ENCODE measurements at regions not wholly inside any gene's neighbourhood (a gene's known extent, or its start where the extent isn't known, plus 50 kb on each side); places are given as distances from the start of the nearest gene placed in this dataset.
A peak's percentile ranks its signal among the peaks of the same experiment; 100 is the strongest.

- Histone ChIP-seq H2AFZ (ENCODE audit: low read length, unreplicated experiment) (no peak overlapping the region), H3K36me3 (ENCODE audit: insufficient read depth, low read length) (no peaks in the 10 kb centered on the region), H3K79me2 (ENCODE audit: control insufficient read depth, insufficient read depth, low read length, unreplicated experiment) (no peaks in the 10 kb centered on the region), H3K27me3 (ENCODE audit: insufficient read depth, low read length) (no peaks in the 10 kb centered on the region), H3K27ac (ENCODE audit: low read depth, low read length) (peak overlapping the region; percentile 73), H3K4me1 (ENCODE audit: control insufficient read depth, insufficient read depth, low read length, unreplicated experiment) (peaks cover 25% of the 10 kb centered on the region), H3K4me3 (ENCODE audit: low read depth, low read length) (no peak overlapping the region)
These were observed 1132.9 kb upstream of the ZEB2 start for GRCh38 chr2:145652571-145653545.

GRCh38 chr2:145652036-145652435 lies 1132.1 kb upstream of the ZEB2 start:
- no peaks in the 10 kb centered on the region for H3K36me3 ChIP-seq (ENCODE audit: insufficient read depth, low read length)
- H3K4me1 ChIP-seq (ENCODE audit: control insufficient read depth, insufficient read depth, low read length, unreplicated experiment) = peaks cover 25% of the 10 kb centered on the region
- H3K4me3 ChIP-seq (ENCODE audit: low read depth, low read length) = no peak overlapping the region
- H3K27ac ChIP-seq (ENCODE audit: low read depth, low read length) = no peak overlapping the region
- no peaks in the 10 kb centered on the region for H3K79me2 ChIP-seq (ENCODE audit: control insufficient read depth, insufficient read depth, low read length, unreplicated experiment)
- H2AFZ ChIP-seq (ENCODE audit: low read length, unreplicated experiment) = no peak overlapping the region
- no peaks in the 10 kb centered on the region for H3K27me3 ChIP-seq (ENCODE audit: insufficient read depth, low read length)

GRCh38 chr2:145650226-145650625 lies 1130.3 kb upstream of the ZEB2 start:
- Histone ChIP-seq H3K4me3 (ENCODE audit: low read depth, low read length) (no peak overlapping the region), H3K36me3 (ENCODE audit: insufficient read depth, low read length) (no peaks in the 10 kb centered on the region), H3K4me1 (ENCODE audit: control insufficient read depth, insufficient read depth, low read length, unreplicated experiment) (peaks cover 25% of the 10 kb centered on the region), H3K27ac (ENCODE audit: low read depth, low read length) (no peak overlapping the region), H2AFZ (ENCODE audit: low read length, unreplicated experiment) (no peak overlapping the region), H3K79me2 (ENCODE audit: control insufficient read depth, insufficient read depth, low read length, unreplicated experiment) (no peaks in the 10 kb centered on the region), H3K27me3 (ENCODE audit: insufficient read depth, low read length) (no peaks in the 10 kb centered on the region)

- no peaks in the 10 kb centered on the region for H3K79me2 ChIP-seq (ENCODE audit: control insufficient read depth, insufficient read depth, low read length, unreplicated experiment)
- no peaks in the 10 kb centered on the region for H3K36me3 ChIP-seq (ENCODE audit: insufficient read depth, low read length)
- H2AFZ ChIP-seq (ENCODE audit: low read length, unreplicated experiment) = no peak overlapping the region
- H3K4me3 ChIP-seq (ENCODE audit: low read depth, low read length) = no peak overlapping the region
- H3K27ac ChIP-seq (ENCODE audit: low read depth, low read length) = no peak overlapping the region
- H3K27me3 ChIP-seq (ENCODE audit: insufficient read depth, low read length) = no peaks in the 10 kb centered on the region
- peaks cover 13% of the 10 kb centered on the region for H3K4me1 ChIP-seq (ENCODE audit: control insufficient read depth, insufficient read depth, low read length, unreplicated experiment)
These were observed 1129.1 kb upstream of the ZEB2 start for GRCh38 chr2:145649061-145649460.

GRCh38 chr2:145644820-145645302 lies 1124.9 kb upstream of the ZEB2 start:
- Histone ChIP-seq H2AFZ (ENCODE audit: low read length, unreplicated experiment) (no peak overlapping the region), H3K4me3 (ENCODE audit: low read depth, low read length) (no peak overlapping the region), H3K27me3 (ENCODE audit: insufficient read depth, low read length) (no peaks in the 10 kb centered on the region), H3K79me2 (ENCODE audit: control insufficient read depth, insufficient read depth, low read length, unreplicated experiment) (no peaks in the 10 kb centered on the region), H3K27ac (ENCODE audit: low read depth, low read length) (no peak overlapping the region), H3K4me1 (ENCODE audit: control insufficient read depth, insufficient read depth, low read length, unreplicated experiment) (no peaks in the 10 kb centered on the region), H3K36me3 (ENCODE audit: insufficient read depth, low read length) (no peaks in the 10 kb centered on the region)

- Histone ChIP-seq H3K4me1 (ENCODE audit: control insufficient read depth, insufficient read depth, low read length, unreplicated experiment) (no peaks in the 10 kb centered on the region), H3K27me3 (ENCODE audit: insufficient read depth, low read length) (no peaks in the 10 kb centered on the region), H2AFZ (ENCODE audit: low read length, unreplicated experiment) (no peak overlapping the region), H3K36me3 (ENCODE audit: insufficient read depth, low read length) (no peaks in the 10 kb centered on the region), H3K79me2 (ENCODE audit: control insufficient read depth, insufficient read depth, low read length, unreplicated experiment) (no peaks in the 10 kb centered on the region), H3K27ac (ENCODE audit: low read depth, low read length) (no peak overlapping the region), H3K4me3 (ENCODE audit: low read depth, low read length) (no peak overlapping the region)
These were observed 1118.8 kb upstream of the ZEB2 start for GRCh38 chr2:145638675-145639074.

GRCh38 chr2:145635706-145636427 lies 1115.9 kb upstream of the ZEB2 start:
- Histone ChIP-seq H3K27me3 (ENCODE audit: insufficient read depth, low read length) (no peaks in the 10 kb centered on the region), H3K36me3 (ENCODE audit: insufficient read depth, low read length) (no peaks in the 10 kb centered on the region), H3K4me1 (ENCODE audit: control insufficient read depth, insufficient read depth, low read length, unreplicated experiment) (peaks cover 5% of the 10 kb centered on the region), H3K79me2 (ENCODE audit: control insufficient read depth, insufficient read depth, low read length, unreplicated experiment) (no peaks in the 10 kb centered on the region), H3K4me3 (ENCODE audit: low read depth, low read length) (no peak overlapping the region), H3K27ac (ENCODE audit: low read depth, low read length) (no peak overlapping the region), H2AFZ (ENCODE audit: low read length, unreplicated experiment) (no peak overlapping the region)

- H3K27me3 ChIP-seq (ENCODE audit: insufficient read depth, low read length) = no peaks in the 10 kb centered on the region
- H3K4me1 ChIP-seq (ENCODE audit: control insufficient read depth, insufficient read depth, low read length, unreplicated experiment) = peaks cover 5% of the 10 kb centered on the region
- H3K4me3 ChIP-seq (ENCODE audit: low read depth, low read length) = no peak overlapping the region
- no peak overlapping the region for H3K27ac ChIP-seq (ENCODE audit: low read depth, low read length)
- H2AFZ ChIP-seq (ENCODE audit: low read length, unreplicated experiment) = no peak overlapping the region
- H3K79me2 ChIP-seq (ENCODE audit: control insufficient read depth, insufficient read depth, low read length, unreplicated experiment) = no peaks in the 10 kb centered on the region
- no peaks in the 10 kb centered on the region for H3K36me3 ChIP-seq (ENCODE audit: insufficient read depth, low read length)
These were observed 1111.6 kb upstream of the ZEB2 start for GRCh38 chr2:145631561-145631960.

- H3K27me3 ChIP-seq (ENCODE audit: insufficient read depth, low read length) = no peaks in the 10 kb centered on the region
- H3K27ac ChIP-seq (ENCODE audit: low read depth, low read length) = no peak overlapping the region
- no peak overlapping the region for H2AFZ ChIP-seq (ENCODE audit: low read length, unreplicated experiment)
- H3K36me3 ChIP-seq (ENCODE audit: insufficient read depth, low read length) = no peaks in the 10 kb centered on the region
- H3K4me1 ChIP-seq (ENCODE audit: control insufficient read depth, insufficient read depth, low read length, unreplicated experiment) = peaks cover 18% of the 10 kb centered on the region
- no peaks in the 10 kb centered on the region for H3K79me2 ChIP-seq (ENCODE audit: control insufficient read depth, insufficient read depth, low read length, unreplicated experiment)
- no peak overlapping the region for H3K4me3 ChIP-seq (ENCODE audit: low read depth, low read length)
These were observed 1106.4 kb upstream of the ZEB2 start for GRCh38 chr2:145626301-145626700.

- no peak overlapping the region for H3K4me3 ChIP-seq (ENCODE audit: low read depth, low read length)
- H3K79me2 ChIP-seq (ENCODE audit: control insufficient read depth, insufficient read depth, low read length, unreplicated experiment) = no peaks in the 10 kb centered on the region
- H3K4me1 ChIP-seq (ENCODE audit: control insufficient read depth, insufficient read depth, low read length, unreplicated experiment) = peaks cover 18% of the 10 kb centered on the region
- H3K36me3 ChIP-seq (ENCODE audit: insufficient read depth, low read length) = no peaks in the 10 kb centered on the region
- no peak overlapping the region for H2AFZ ChIP-seq (ENCODE audit: low read length, unreplicated experiment)
- H3K27me3 ChIP-seq (ENCODE audit: insufficient read depth, low read length) = no peaks in the 10 kb centered on the region
- no peak overlapping the region for H3K27ac ChIP-seq (ENCODE audit: low read depth, low read length)
These were observed 1105.2 kb upstream of the ZEB2 start for GRCh38 chr2:145625111-145625510.
